ENCODE measurements at regions not wholly inside any gene's neighbourhood (a gene's known extent, or its start where the extent isn't known, plus 50 kb on each side); places are given as distances from the start of the nearest gene placed in this dataset.

DNA sequence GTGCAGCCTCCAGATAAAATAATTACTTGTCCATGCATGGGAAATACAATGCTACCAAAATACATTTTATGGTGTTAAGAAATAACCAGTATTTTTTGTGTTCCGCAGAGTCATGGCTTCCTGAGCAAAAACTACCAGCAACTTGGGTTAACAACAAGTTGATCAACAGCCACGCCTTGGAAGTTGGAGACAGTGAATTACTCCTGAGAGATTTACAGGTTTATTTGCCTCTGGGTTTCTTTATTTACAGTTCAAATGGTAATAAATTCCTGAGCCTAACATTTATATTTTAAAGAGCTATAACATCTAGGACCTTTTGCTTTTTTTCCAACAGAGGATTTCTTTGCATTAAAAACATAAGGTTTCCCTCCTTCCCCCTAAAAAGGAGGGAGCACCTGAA, 194.0 kb downstream of the IPO8 start:
- Histone ChIP-seq H2BK5ac (ENCODE audit: low read depth, low read length, poor library complexity, severe bottlenecking) (no peak overlapping the region), H2AFZ (replicated peaks; ENCODE audit: low read length, poor library complexity) (no peak overlapping the region), H3K56ac (ENCODE audit: extremely low read depth, insufficient read depth, low read length) (no peak overlapping the region), H3K9ac (ENCODE audit: low read depth, low read length) (no peak overlapping the region), H3K79me1 (ENCODE audit: low read depth in 1 of 2, low read length in 2 of 2) (no peaks in the 10 kb centered on the region), H3K27ac (ENCODE audit: insufficient read depth, low read length) (no peak overlapping the region), H4K8ac (ENCODE audit: low read depth in 2 of 2, low read length in 2 of 2) (no peak overlapping the region), H3K9me1 (ENCODE audit: insufficient read depth, low read length) (no peaks in the 10 kb centered on the region), H2AK5ac (ENCODE audit: low read depth, low read length) (no peak overlapping the region), H4K91ac (ENCODE audit: insufficient read depth, low read depth, low read length) (no peak overlapping the region), H3K14ac (replicated peaks; ENCODE audit: low read depth, low read length) (no peak overlapping the region), H3K27me3 (ENCODE audit: control insufficient read depth, insufficient read depth, low read length) (peaks cover 3% of the 10 kb centered on the region), H2AK9ac (replicated peaks; ENCODE audit: low read depth, low read length, poor library complexity) (no peak overlapping the region), H3K9me3 (ENCODE audit: control insufficient read depth, insufficient read depth, low read length) (no peaks in the 10 kb centered on the region), H4K5ac (ENCODE audit: low read depth, low read length) (no peak overlapping the region), H3K4me1 (ENCODE audit: control insufficient read depth, insufficient read depth, low read length) (no peaks in the 10 kb centered on the region), H3K4me3 (ENCODE audit: insufficient read depth, low read depth, low read length) (no peak overlapping the region), H3K4ac (ENCODE audit: low read depth, low read length) (no peak overlapping the region), H2BK20ac (ENCODE audit: low read depth, low read length) (no peak overlapping the region), H2BK120ac (ENCODE audit: low read depth, low read length) (no peak overlapping the region), H2BK15ac (ENCODE audit: low read depth, low read length) (no peak overlapping the region), H3K36me3 (ENCODE audit: control insufficient read depth, insufficient read depth, low read length) (no peaks in the 10 kb centered on the region), H3K4me2 (ENCODE audit: low read depth, low read length) (no peak overlapping the region), H3K18ac (ENCODE audit: low read depth, low read length) (no peak overlapping the region), H4K20me1 (ENCODE audit: insufficient read depth, low read length) (no peaks in the 10 kb centered on the region), H3K23ac (ENCODE audit: low read depth, low read length) (no peak overlapping the region)
- intact Hi-C loops (cut with micrococcal nuclease): loop anchor here (10.0 kb wide), 1 partner anchor 977 kb away; no protein-coding TSS in a partner anchor
- BruUV-seq (replicated peaks): no TSS peak
- dilution Hi-C loops (cut with HindIII; ENCODE audit: low sequenced_read_pairs, unreplicated experiment): no loop called here
- no CpG with 5 or more reads among the region's 2 CpGs for WGBS, 2 experiments (ENCODE audit: extremely low coverage in 2 of 2, insufficient read length in 1 of 2)
- TF ChIP-seq NFE2L2 (IDR thresholded peaks at IDR 0.05; ENCODE audit: low read depth, low read length): no peak
- in situ Hi-C loops (cut with MboI; ENCODE audit: low sequenced_read_pairs): no loop called here
- ChIA-PET CTCF (no interaction called here), POLR2A (ENCODE audit: unreplicated experiment) (no interaction called here)
- DNase-seq (no peak), ATAC-seq (ENCODE audit: low read depth) (no peak)
